ENCODE measurements at regions not wholly inside any gene's neighbourhood (a gene's known extent, or its start where the extent isn't known, plus 50 kb on each side); places are given as distances from the start of the nearest gene placed in this dataset.

DNA sequence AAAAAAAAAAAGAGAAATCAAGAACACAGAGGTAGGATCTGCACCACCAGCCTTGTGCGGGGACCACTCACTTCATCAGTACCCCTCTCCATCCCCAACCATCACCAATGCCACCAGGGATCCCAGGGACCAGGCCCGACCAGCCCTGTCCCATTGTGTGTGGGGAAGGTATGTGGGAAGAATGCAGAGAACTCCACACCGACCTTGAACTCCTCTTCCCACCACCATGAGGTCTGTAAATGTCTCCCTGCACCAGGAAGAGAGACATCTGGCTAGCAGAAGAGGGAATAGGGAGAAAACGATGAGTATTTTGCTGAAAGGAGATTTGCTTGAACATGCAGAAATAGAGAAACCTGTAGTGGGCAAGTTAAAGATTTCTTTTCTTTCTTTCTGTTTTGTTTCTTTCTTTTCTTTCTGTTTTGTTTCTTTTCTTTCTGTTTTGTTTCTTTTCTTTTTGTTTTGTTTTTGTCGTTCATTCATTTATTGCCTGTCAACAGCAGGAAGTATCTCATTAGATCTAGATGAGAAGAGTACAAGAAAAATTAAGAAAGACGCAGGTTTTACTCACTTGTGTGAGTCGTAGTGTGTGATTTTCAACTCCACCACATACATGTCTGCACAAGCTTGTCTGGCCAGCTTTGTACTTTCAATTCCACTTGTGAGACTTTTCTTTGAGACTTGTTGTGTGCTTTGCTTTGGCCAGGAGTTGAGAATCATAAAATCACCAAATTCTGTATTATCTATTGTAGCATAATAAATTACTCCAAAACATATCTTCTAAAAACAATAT is 179.8 kb upstream of the HAAO start:
- no peak for DNase-seq (ENCODE audit: low spot score)

DNA sequence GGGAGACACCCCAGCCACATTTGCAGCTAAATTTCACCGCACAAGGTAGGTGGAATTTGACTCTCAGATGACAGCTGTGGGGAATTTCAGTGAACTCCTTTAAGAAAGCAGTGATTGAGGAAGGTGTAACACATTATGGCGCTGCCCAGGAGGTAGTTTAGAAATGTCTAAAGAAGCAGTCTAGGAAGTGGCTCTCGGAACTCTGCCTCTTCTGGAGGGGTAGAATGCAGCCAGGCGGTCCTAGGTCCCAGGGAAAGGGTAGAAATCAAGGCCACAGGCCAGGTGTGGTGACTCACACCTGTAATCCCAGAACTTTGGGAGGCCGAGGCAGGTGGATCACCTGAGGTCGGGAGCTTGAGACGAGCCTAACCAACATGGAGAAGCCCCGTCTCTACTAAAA is 179.0 kb upstream of the HAAO start:
- DNase-seq (ENCODE audit: low spot score) = no peak

DNA sequence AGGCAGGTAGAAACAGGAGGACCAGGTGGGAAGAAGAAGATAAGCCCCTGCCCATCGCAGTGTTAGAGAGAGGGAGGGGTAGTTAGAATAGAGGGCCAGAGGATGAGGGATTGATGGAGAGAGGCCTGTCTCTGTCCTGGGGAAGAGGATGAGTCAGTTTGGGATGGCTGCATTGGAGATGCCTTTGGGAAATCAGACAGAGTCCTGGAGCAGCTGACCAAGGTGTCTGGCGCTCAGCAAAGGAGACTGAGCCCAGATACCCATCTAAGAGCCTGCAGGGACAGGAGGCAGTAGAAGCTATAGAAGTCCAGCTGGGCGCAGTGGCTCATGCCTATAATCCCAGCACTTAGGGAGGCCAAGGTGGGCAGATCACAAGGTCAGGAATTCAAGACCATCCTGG is 177.8 kb upstream of the HAAO start:
- DNase-seq (ENCODE audit: low spot score) = no peak

DNA sequence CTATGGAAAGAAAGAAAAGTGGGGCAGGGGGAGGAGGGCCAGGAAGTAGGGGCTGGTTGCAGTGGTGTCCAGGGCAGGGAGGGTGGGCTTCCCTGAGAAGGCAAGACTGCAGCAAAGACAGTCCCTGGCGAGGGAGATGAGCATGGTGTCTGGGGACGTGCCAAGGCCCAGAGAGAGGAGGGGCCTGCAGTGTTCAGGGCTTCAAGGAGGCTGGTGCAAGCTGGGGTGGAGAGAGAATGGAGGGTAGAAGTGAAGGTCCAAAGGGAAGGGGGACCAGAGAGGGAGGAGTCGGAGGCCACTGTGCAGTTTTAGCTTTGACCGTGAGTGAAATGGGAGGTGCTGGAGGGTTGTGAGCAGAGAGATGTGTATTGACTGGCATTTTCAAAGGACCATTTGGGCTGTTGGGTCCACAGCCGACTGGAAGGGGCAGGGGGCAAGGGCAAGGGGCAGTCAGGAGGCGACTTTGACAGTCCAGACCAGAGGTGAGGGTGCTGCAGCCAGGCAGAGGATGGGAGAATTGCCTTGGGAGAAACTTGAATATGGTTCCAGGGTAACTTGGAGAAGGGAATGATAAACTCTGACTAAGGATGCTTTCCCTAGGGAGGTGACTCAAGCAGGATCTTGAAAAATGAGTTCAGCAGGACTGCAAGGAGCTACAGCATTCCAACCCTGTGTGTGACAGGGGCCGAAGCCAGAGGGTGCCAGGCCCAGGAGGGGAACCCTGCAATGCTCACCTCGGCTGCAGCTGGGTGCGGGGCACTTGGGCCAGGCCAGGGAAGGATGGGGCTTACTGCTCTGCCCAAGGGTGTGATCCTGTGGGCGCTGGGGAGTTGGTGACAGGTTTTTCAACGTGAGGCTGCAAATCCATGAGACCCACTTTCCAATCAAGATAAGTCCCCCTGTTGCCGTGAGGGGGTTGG is 177.1 kb upstream of the HAAO start:
- no peak for DNase-seq (ENCODE audit: low spot score)

DNA sequence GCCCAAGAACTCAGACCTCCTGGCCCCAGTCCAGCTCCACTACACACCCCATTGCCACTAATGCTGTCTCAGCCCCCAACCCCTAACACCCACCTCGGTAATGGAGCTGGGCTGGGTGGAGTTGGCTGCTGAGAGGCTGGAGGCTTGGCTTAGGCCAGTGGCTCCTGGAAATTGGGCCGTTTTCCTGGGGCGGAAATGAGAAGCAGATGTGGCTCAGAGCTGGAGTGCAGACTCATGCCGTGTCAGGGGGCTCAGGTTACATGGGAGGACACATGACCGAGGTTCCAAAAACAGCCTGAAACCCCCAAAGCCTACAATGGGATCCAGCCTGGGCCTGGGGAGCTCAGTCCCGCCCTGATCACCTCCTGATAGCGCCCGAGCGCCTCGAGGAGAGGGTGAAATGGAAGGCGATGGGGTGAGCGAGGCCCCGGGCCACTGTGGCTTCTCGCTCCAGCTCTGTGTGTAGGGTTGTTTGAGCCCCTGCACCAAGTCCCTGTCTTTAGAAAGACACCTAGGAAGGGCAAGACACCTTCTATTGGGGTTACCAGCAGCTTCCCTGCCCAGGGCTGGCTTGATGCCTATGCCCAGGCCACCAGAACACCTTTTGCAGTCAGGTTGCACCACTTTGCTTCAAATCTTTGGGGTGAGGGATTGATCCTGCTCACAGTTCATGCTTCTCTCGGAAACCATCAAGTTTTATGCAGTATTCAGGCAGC is 175.7 kb upstream of the HAAO start:
- no peak for DNase-seq (ENCODE audit: low spot score)

DNA sequence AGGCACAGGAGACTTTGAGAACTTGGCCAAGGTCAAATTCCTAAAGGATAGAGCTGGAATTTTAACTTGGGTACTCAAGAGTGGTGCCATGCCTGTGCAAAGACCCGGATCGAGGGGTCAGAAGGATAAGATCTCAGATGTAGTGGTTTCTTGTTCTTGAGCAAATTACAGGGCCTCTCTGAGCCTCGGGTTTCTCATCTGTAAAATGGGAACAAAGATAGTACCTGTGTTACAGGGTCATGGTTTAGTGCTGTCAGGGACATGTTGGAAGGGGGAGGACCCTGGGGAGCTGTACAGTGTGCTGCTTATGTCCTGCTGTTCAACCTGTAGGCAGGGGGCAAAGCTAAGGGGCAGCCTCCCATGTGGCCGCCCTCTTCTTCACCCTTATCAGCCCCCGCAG is 173.5 kb upstream of the HAAO start:
- no peak for DNase-seq (ENCODE audit: low spot score)

DNA sequence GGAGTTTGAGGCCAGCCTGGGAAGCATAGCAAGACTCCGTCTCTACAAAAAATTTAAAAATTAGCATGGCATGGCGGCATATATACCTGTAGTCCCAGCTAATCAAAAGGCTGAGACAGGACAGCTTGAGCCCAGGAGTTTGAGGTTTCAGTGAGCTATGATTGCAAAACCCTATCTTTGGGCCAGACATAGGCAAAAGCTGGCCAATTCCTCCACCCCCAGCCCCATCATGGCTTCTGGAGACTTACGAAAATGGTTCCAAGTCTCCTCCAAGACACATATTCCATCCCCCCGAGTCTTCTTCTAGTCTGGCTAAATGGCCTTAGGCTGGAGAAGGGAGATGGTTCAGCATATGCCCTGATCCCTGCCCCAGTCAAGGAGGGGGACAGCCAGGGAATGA is 172.8 kb upstream of the HAAO start:
- DNase-seq (ENCODE audit: low spot score) = no peak

DNA sequence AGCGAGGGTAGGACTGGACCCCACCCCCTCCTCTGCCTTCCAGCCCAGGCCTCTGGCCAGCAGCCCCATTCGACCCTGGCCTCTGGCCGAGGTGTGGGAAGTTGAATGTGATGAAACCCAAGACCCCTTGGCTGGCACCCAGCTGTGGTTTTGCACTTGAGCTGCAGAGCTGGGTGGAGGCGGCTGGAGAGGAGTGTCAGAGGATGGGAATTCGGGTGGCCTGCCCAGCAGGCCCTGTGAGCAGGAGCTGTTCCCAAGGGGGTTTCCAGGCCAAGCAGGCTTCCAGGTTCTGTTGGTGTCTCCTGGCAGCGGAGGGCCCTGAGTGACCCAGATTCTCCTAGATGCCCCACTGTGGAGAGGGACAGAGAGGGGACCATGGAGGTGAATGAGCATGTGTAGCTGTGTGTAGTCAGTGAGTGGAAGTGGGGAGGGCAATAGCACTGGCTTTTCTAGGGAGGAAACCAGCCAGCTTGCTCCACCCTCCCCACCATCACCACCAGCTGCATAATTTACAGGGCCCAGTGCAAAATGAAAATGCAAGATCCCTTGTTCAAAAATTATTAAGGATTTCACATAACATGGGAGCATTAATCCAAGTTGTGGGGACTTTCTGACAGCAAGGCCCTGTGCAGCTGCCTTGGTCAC is 172.2 kb upstream of the HAAO start:
- no peak for DNase-seq (ENCODE audit: low spot score)

DNA sequence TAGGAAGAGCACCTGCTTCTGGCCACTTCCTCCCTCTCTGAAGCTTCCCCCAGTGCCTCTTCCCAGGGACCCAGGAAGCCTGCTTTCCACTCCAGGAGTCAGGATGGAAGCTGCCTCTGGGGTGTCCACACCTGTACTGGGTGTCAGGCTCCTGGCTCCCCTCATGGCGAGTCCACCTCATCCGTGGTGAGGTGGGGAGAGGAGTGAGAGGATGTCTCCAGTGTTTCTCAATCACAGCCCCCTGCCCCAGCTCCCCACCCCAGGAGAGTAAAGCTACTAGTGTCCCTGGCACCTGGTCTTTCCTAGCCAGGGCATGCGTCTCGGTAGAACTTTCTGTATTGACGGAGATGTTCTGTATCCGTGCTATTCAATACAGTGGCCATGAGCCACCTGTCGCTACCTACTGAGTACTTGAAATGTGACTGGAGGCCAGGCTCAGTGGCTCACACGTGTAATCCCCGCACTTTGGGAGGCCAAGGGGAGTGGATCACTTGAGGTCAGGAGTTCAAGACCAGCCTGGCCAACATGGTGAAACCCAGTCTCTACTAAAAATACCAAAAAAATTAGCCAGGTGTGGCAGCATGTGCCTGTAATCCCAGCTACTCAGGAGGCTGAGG is 171.2 kb upstream of the HAAO start:
- no peak for DNase-seq (ENCODE audit: low spot score)

DNA sequence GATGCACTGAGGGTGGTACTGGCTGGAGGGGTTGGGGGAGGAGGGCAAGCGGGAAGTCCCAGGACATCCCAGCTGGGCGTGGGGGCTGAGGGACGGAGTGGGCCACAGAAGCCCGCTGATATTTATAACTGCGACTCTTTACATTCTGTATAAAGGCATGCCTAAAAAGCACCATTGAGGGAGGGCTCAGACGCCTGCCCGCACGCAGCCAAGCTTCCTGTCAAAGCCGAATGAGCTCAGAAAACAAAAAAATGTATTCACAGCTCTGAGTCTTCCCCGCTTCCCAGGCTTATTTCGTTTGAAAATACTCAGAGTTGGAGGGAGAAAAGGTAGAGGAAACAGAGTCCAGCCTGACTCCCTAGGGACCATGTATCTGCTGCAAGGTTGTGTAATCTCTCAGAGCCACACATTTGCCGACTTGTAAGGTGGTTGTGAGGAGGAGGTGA is 170.1 kb upstream of the HAAO start:
- no peak for DNase-seq (ENCODE audit: low spot score)

DNA sequence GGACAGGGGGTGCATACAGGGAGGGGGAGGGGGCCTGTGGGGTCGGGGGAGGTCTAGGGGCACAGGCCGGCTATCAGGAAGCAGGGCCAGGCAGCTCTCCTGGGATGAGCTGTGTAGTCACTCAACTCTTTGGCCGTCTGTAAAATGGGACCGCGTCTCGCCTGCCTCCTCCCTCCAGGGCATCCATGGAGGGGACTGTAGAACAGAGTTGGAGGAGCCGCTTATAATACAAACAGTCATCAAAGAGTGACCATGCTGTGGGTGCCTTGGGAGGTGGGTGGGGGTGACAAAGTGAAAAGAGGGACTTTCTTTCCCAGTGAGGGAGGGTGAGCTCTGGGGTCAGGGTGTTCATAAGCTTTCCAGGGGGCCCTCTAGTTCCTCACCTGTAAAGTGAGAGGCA is 169.6 kb upstream of the HAAO start:
- no peak for DNase-seq (ENCODE audit: low spot score)

DNA sequence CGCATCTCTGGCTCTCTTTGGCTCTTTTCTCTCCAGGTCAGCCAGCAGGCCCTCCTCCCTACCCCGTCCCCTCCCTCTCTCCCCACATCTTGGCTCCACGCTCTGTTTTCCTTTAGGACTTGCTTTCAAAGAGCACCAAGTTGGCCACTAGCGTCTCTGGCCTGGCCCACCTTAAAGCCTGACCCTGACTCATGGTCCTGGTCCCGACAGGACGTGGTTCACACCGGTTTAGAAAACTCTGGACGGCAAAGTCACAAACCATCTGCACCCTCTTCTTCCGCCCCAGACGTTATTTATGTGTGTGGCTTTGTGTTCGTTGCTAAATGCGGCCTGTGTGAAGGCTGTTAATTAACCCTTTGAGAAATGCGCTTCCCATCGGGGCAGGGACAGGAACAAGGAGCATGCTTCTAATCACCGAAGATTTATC is 169.0 kb upstream of the HAAO start:
- no peak for DNase-seq (ENCODE audit: low spot score)

DNA sequence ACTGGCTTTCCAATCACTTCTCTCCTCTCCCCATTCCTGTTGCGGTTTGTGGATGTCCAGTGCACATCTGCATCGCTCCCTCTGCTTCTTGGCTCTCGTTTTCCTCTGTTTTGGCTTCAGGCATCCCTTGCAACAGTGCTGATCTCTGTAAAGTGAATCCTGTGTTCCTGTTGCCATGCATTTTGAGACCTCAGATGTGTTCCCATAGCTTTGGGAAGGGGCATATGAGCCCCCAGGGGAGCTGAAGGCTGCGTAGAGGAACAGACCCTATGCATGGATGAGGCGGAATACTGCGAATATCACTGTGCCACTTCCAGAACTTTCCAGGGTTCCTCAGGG is 168.4 kb upstream of the HAAO start:
- no peak for DNase-seq (ENCODE audit: low spot score)

DNA sequence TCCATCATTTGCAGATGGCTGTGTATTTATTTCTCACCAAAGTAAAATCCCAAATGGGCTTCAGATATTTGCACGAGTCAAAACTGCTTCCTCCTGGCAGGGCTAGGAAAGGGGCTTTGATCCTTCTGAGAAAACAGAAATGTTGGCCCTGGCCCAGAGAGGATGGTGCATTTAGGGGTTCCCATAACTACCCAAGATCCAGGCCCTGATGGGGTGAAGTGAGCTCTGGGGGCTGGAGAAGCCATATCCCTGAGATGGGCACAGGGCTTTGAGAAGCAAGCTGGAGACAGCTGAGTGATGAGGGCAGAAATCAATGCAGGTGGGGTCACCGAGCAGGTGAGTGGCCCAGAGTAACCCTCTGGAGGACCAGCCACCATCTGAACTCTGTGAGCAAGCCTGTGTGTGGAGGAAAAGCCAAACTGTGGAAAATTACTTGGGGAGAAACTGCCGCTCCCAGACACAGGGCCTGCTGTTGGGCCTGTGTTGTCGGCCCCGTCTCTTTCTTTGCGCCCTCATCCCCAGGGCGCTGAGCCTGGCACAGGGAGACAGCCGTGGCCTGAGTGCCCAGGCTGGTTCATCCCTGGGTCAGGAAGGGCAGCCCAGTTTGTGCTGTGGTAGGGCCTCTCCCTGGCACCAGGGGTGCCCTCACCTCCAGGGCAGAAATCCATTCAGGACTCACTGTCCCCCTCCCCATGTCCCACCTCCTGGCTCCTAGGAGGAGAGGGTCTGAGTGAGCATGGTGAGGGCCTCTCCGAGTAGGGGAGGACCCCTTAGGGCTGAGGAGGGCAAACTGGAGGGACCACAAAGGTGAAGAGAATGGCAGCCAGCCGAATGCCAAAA is 167.8 kb upstream of the HAAO start:
- DNase-seq (ENCODE audit: low spot score) = no peak

DNA sequence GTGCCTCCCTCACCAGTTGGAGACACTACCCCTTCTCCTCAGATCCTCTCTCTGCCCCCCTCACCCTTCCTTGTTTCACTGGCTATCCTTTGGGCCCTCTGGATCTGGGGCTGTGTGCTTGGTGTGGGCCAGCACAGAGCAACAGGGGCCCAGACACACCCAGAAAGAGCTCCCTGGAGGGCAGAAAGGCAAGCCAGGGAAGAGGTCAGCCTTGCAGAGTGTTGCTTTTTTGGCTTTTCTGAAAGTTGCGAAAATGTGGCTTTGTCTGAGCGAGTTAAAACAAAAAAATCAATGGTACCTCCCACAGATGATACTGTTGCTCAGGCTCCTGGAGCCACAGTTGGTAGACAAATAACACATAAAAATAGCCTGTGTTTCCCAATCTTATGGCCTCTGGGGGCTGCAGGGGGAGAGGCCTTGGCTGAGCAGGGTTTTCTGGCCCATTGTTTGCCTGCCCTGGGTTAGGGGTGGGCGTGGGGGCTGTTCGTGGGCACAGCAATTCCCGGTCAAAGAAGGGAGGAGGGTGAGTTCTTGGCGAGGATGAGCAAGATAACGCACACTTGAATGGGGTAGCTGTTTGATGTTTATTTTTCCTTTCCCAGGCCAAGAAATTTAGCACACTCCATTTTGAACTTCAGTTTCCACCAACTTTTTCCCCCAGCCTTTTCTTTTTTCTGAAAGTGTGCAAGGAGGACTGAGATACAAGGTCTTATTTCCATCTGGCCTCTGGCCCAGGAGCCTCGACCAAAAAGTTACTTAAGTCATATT is 167.0 kb upstream of the HAAO start:
- no peak for DNase-seq (ENCODE audit: low spot score)

DNA sequence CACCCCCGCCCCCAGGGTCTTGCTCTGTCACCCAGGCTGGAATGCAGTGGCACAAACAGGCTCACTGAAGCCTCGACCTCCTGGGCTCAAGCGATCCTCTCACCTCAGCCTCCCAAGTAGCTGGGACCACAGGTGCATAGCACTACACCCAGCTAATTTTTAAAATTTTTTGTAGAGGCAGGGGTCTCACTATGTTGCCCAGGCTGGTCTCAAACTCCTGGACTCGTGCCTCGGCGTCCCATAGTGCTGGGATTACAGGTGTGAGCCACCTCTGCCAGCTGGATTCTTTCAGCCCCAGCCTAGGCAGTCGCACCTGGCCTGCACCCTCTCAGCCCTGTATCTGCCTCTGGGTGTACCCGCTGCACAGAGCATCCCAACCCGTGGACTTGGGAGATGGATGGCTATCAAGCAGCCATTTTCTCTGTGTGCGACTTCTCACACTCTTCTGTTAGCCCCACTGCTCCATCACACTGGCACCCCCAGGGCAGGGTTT is 166.4 kb upstream of the HAAO start:
- no peak for DNase-seq (ENCODE audit: low spot score)

DNA sequence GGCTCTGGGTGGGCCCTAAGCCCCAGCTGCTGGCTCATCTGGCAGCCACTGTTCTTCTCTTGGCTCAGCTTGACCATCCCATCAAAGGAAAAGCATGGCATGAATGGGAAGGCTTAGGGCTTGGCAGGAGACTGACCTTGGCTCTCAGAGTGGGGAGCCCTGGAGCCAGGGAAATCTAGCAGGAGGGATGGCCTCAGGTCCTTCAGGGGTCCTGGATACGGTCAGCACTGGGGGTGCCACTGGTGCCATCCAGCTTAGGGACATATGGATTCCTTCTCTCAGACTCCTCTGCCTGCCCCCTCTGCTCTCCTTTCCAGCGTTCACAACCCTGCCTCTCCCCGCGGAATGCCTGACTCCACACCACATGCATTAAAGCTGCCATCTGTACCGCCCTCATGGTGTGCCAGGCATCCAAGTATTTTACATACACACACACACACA is 165.5 kb upstream of the HAAO start:
- no peak for DNase-seq (ENCODE audit: low spot score)

DNA sequence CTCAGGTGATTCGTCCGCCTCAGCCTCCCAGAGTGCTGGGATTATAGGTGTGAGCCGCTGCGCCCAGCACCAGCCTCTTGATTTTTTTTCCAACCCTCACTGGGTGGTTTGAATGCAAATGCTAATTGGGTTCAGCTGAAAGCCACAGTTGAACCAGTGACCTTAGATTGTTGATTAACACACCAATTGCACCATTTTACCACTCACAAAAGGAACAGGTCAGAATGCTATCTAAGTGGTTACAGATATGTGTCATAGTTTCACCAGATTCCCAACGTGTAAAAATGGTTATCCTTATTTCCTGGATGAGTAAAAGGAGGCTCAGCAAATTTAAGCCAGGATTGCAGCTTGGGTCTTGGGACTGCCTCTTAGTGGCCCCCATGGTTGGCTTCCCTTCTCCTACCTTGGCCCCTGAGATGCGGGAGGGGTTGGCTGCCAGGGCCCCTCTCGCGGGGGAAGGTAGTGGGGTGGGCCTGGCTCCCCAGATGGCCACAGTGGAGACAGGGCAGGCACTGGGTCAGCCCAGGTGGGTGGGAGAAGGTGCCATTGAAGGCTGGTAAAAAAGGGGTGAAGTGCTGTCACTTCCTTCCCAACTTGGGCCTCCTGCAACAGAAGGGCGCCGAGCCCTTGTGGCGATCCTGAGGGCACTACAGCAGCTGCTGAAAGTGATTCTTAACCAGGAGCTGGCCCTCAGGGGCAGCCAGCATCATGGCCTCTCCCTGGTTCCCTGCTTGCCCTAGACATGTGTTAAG is 164.9 kb upstream of the HAAO start:
- DNase-seq (ENCODE audit: low spot score) = no peak
